Fibroblast of lung (primary cell): ENCODE measurements at regions not wholly inside any gene's neighbourhood (a gene's known extent, or its start where the extent isn't known, plus 50 kb on each side); places are given as distances from the start of the nearest gene placed in this dataset.

ENCODE experiments used
- DNase-seq, 2 donors: peaks; one replicate each; pipeline versions ENCODE4 v3.0.0 to v3.0.0-alpha.2; 2010; ENCODE audit warnings: low read depth in 2 of 2
- H2AFZ ChIP-seq: 2 replicates; pipeline ENCODE4 v1.5.1; 2012; ENCODE audit warnings: low read length, control low read depth, inconsistent platforms
- H3K27ac ChIP-seq: 2 replicates; pipeline ENCODE4 v1.5.1; 2011; ENCODE audit warnings: low read length, control low read depth; ENCODE audit not compliant: insufficient read depth
- H3K27me3 ChIP-seq: 2 replicates; pipeline ENCODE4 v1.5.1; 2011; ENCODE audit warnings: mild to moderate bottlenecking, low read length; ENCODE audit not compliant: control insufficient read depth, insufficient read depth
- H3K36me3 ChIP-seq: 2 replicates; pipeline ENCODE4 v1.5.1; 2011; ENCODE audit warnings: low read length; ENCODE audit not compliant: control insufficient read depth, insufficient read depth
- H3K4me1 ChIP-seq: 2 replicates; pipeline ENCODE4 v1.5.1; 2011; ENCODE audit warnings: low read length; ENCODE audit not compliant: control insufficient read depth, insufficient read depth; ENCODE audit errors: extremely low read depth
- H3K4me2 ChIP-seq: 2 replicates; pipeline ENCODE4 v1.5.1; 2011; ENCODE audit warnings: low read length, control low read depth; ENCODE audit not compliant: insufficient read depth; ENCODE audit errors: extremely low read depth
- H3K4me3 ChIP-seq, 4 experiments: fragments of 200-600 bp in 1 of 4; sonication (generic) in 1 of 4; replicated peaks in 1 of 4; 2 replicates each; pipeline ENCODE4 v1.5.1; 2011 to 2016; ENCODE audit warnings: low read length in 4 of 4, low read depth in 3 of 4, mild to moderate bottlenecking in 3 of 4, control low read depth in 2 of 4, inconsistent platforms in 1 of 4, mixed read lengths in 1 of 4; ENCODE audit not compliant: insufficient read depth in 1 of 4; ENCODE audit errors: control extremely low read depth in 1 of 4
- H3K79me2 ChIP-seq: 2 replicates; pipeline ENCODE4 v1.5.1; 2012; ENCODE audit warnings: mild to moderate bottlenecking, low read length, inconsistent platforms; ENCODE audit not compliant: control insufficient read depth, insufficient read depth
- H3K9ac ChIP-seq: 2 replicates; pipeline ENCODE4 v1.5.1; 2011; ENCODE audit warnings: mild to moderate bottlenecking, low read length, control low read depth; ENCODE audit not compliant: insufficient read depth
- H3K9me3 ChIP-seq: 2 replicates; pipeline ENCODE4 v1.5.1; 2012; ENCODE audit warnings: low read depth, low read length; ENCODE audit not compliant: control insufficient read depth, insufficient read depth
- H4K20me1 ChIP-seq: 2 replicates; pipeline ENCODE4 v1.5.1; 2011; ENCODE audit warnings: low read length; ENCODE audit not compliant: control insufficient read depth, insufficient read depth; ENCODE audit errors: extremely low read depth
- EZH2 ChIP-seq: IDR thresholded peaks from 2 replicates; pipeline ENCODE4 v1.5.1; 2012; ENCODE audit warnings: low read length, control low read depth, mild to moderate bottlenecking; ENCODE audit errors: missing control alignments
- TF ChIP-seq, protein P1 (sequence below), 2 donors: IDR thresholded peaks in 1 of 2; conservative IDR thresholded peaks in 1 of 2; 1 replicate in 1 of 2; 2 replicates in 1 of 2; pipeline ENCODE4 v1.5.1; 2011 to 2012; ENCODE audit warnings: low read length in 2 of 2, control low read depth in 1 of 2, inconsistent platforms in 1 of 2, low read depth in 1 of 2, mild to moderate bottlenecking in 1 of 2

DNA sequence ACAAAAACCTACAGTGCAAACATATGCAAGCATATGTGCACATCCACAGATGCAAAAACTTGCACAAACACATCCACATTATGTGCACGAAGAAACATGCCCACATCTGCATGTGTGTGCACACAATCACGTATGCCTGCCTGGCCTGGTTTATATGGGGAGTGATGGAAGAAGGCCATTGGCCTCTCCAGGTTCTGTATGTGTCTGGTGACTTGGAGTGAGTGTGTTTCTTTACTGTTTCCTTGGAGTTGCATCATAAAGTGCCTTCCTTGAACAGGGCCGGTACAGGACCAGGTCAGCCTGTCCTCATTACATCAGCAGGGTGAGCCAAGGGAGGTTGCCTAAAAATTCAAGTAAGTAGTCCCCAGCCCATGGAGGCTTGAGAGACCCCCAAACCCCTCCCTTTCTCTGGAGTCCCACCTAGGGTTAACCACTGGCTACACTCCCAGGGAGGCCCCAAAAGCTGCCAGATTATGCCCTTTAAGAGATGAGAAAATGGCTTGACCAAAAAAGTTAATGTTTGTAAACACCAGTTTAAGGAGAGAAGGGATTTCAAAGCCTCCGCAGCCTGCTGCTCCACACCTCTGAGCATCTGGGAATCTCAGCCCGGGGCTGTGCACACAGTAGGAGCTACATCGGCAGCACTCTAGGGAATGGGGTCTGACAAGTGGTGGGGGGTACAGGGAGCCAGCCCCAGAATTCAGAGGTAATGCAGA, 140.8 kb downstream of the VEGFA start:
- Histone ChIP-seq H3K79me2 (no peaks in the 10 kb centered on the region), H3K4me3 (no peak overlapping the region), H3K27ac (no peak overlapping the region), H3K9me3 (no peaks in the 10 kb centered on the region), H3K4me2 (no peak overlapping the region), H3K4me1 (no peaks in the 10 kb centered on the region), H4K20me1 (no peaks in the 10 kb centered on the region), H3K9ac (no peak overlapping the region), H2AFZ (no peak overlapping the region), H3K36me3 (no peaks in the 10 kb centered on the region), H3K27me3 (peaks cover 2% of the 10 kb centered on the region)
- peak in 1 of 2 donors; percentile 94 for DNase-seq
- no peak for TF ChIP-seq EZH2

- Histone ChIP-seq H3K9ac (no peak overlapping the region), H3K4me2 (no peak overlapping the region), H3K79me2 (no peaks in the 10 kb centered on the region), H3K9me3 (no peaks in the 10 kb centered on the region), H3K36me3 (no peaks in the 10 kb centered on the region), H3K4me3 (no peak overlapping the region), H3K27me3 (peaks cover under 1% of the 10 kb centered on the region), H4K20me1 (no peaks in the 10 kb centered on the region), H3K27ac (no peak overlapping the region), H3K4me1 (no peaks in the 10 kb centered on the region), H2AFZ (no peak overlapping the region)
- no peak for DNase-seq
- TF ChIP-seq, protein P1, sequence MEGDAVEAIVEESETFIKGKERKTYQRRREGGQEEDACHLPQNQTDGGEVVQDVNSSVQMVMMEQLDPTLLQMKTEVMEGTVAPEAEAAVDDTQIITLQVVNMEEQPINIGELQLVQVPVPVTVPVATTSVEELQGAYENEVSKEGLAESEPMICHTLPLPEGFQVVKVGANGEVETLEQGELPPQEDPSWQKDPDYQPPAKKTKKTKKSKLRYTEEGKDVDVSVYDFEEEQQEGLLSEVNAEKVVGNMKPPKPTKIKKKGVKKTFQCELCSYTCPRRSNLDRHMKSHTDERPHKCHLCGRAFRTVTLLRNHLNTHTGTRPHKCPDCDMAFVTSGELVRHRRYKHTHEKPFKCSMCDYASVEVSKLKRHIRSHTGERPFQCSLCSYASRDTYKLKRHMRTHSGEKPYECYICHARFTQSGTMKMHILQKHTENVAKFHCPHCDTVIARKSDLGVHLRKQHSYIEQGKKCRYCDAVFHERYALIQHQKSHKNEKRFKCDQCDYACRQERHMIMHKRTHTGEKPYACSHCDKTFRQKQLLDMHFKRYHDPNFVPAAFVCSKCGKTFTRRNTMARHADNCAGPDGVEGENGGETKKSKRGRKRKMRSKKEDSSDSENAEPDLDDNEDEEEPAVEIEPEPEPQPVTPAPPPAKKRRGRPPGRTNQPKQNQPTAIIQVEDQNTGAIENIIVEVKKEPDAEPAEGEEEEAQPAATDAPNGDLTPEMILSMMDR (conservative IDR thresholded peaks at IDR 0.05 in 1 of 2, IDR thresholded peaks at IDR 0.05 in 1 of 2; ENCODE audit: low read depth in 1 of 2, low read length in 2 of 2), result no peak
- TF ChIP-seq EZH2, result no peak
Measured at GRCh38 chr6:43910149-43910637, 140.2 kb downstream of the VEGFA start.

- H3K9me3 ChIP-seq, result no peaks in the 10 kb centered on the region
- TF ChIP-seq, protein P1 (conservative IDR thresholded peaks at IDR 0.05 in 1 of 2, IDR thresholded peaks at IDR 0.05 in 1 of 2; ENCODE audit: low read depth in 1 of 2, low read length in 2 of 2), result no peak
- no peak for TF ChIP-seq EZH2
- no peak overlapping the region for H2AFZ ChIP-seq
- DNase-seq, result no peak
- H3K36me3 ChIP-seq, result no peaks in the 10 kb centered on the region
- no peak overlapping the region for H3K4me3 ChIP-seq
- no peaks in the 10 kb centered on the region for H4K20me1 ChIP-seq
- H3K4me1 ChIP-seq, result no peaks in the 10 kb centered on the region
- H3K27ac ChIP-seq, result no peak overlapping the region
- H3K79me2 ChIP-seq, result no peaks in the 10 kb centered on the region
- no peak overlapping the region for H3K9ac ChIP-seq
- no peaks in the 10 kb centered on the region for H3K27me3 ChIP-seq
- no peak overlapping the region for H3K4me2 ChIP-seq
Measured at GRCh38 chr6:43909474-43910148, 139.6 kb downstream of the VEGFA start.
